T47D (cell line): ENCODE measurements at regions not wholly inside any gene's neighbourhood (a gene's known extent, or its start where the extent isn't known, plus 50 kb on each side); places are given as distances from the start of the nearest gene placed in this dataset.
A peak's percentile ranks its signal among the peaks of the same experiment; 100 is the strongest.
"Not testable (repeated sequence)": the region's sequence is repeated elsewhere in the genome, so short reads cannot be mapped to it uniquely, and the experiment has no call there.

Experiments
- DNase-seq, 2 experiments: peaks; one replicate each; pipeline versions ENCODE4 v3.0.0 to v3.0.0-alpha.2; 2011 to 2012; ENCODE audit warnings: low read depth in 1 of 2, low spot score in 1 of 2
- JUND ChIP-seq: IDR thresholded peaks from 2 replicates; pipeline ENCODE4 v1.6.1; 2012; ENCODE audit warnings: low read depth
- in situ Hi-C: cut with HindIII; loops from 2 replicates; pipeline ENCODE4 v1.10.0; 2016; ENCODE audit warnings: low sequenced_read_pairs, low pct_unique_long_range_greater_than_20kb

- TF ChIP-seq JUND: no peak
- in situ Hi-C loops: no loop called here
- DNase-seq: no peak
These were observed 166.4 kb upstream of the PIK3R1 start for GRCh38 chr5:68049053-68049713.

DNA sequence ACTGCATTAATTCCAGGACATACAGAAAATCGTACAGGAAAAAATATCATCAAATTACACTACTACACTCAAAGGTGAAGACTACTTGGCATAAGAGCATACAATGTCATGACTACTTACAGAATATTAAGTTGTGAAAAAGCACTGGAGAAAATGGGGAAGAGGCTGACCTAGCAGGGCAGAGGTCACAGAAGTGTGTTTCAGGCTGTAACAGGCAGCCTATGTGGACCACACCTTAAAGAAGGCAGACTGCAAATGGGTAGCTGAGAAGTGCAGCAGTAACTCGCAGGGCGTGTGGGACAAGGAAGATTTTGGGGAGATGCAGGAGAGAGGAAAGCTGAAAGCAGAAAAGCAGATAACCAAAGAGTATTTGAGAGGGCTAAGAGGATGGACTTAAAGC, 167.0 kb upstream of the PIK3R1 start:
- TF ChIP-seq JUND: no peak
- in situ Hi-C loops: no loop called here
- no peak for DNase-seq

- DNase-seq, in situ Hi-C loops: not testable (repeated sequence)
These were observed 167.5 kb upstream of the PIK3R1 start for GRCh38 chr5:68048054-68048453.

- DNase-seq: no peak
- in situ Hi-C loops: no loop called here
- TF ChIP-seq JUND: no peak
These were observed 168.5 kb upstream of the PIK3R1 start for GRCh38 chr5:68047035-68047434.

GRCh38 chr5:68046445-68046844, 169.1 kb upstream of the PIK3R1 start:
- TF ChIP-seq JUND: no peak
- in situ Hi-C loops: no loop called here
- DNase-seq: no peak

- no peak for TF ChIP-seq JUND
These were observed 174.3 kb upstream of the PIK3R1 start for GRCh38 chr5:68041293-68041692.

GRCh38 chr5:68037546-68037945, 178.0 kb upstream of the PIK3R1 start:
- TF ChIP-seq JUND: no peak
- DNase-seq: no peak
- in situ Hi-C loops: no loop called here

More at GRCh38 chr5:68041293-68041692, 174.3 kb upstream of the PIK3R1 start:
- no peak for DNase-seq
- in situ Hi-C loops: no loop called here

GRCh38 chr5:68033961-68034571, 181.5 kb upstream of the PIK3R1 start:
- in situ Hi-C loops: no loop called here
- TF ChIP-seq JUND: no peak
- peak in 1 of 2 experiments; percentile 35 for DNase-seq

DNA sequence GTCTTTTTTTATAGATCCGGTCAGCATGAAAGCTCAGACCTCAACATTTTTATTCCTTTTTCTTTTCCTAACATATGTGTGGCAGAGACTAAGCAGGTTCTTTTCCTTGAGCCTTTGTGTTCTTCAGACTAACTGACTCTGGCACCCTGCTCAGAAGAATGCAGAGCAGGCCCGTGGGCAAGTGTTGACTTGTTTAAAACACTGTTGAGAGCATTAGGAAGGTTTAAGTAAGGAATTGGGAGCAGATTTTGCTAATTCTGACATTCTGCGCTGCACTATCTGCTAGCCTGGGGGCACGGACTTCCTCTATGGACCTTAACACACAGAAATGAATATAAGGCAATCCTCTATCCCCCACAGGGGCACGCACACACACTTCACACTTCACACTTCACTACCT, 182.5 kb upstream of the PIK3R1 start:
- no peak for TF ChIP-seq JUND
- DNase-seq: peak in 1 of 2 experiments; percentile 26
- in situ Hi-C loops: no loop called here

DNA sequence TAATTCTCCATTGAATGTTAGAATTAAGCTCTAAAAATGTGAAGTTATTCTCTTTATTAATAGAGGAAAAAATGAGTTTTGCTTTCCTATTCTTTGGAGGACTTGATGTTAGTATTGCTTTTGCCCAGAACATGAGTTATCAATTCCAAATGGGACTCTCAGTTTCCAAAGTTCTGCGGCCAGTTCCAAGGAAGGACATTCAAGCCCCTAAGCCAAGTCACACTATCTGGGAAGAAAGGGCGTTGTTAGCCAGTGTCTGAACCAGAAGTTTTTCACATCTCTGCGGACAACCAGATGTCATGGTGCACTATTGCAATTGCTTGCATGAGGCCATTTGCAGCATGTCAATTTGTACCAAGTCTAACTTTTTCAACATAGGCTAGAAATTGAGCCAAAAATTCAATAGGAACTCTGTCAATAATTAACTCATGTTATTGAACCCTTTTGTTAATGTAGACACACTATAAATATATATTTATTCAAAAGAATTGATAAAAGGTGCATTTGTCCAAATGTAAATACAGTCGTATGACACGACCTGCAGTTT, 183.3 kb upstream of the PIK3R1 start:
- in situ Hi-C loops: no loop called here
- TF ChIP-seq JUND: no peak
- no peak for DNase-seq

DNA sequence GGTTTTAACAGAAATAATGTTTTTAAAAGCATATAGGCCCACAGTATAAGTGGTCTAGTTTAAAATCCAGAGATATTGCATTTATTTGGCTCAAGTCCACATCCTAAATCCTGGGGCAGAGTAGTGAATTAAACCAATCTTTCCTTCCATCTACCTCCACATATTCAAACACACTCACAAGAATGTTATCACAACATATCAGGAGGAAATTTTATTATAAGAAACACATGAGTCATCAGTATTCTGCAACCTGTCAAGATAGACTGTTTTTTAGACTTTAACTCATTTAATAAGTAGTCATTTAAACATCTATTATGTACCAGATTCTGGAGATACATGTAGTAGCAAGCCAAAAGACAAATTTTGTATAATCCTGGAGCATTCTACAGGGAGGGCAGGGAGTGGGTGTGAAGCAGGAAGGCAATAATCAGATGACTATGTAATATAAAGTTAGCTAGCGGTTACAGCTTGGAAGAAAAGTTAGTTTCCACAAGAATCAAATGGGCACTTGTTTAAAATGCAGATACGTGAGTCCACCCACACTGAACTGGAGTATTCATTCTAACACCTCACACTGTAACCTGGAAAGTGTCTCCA, 187.3 kb upstream of the PIK3R1 start:
- TF ChIP-seq JUND: peak; percentile 76
- in situ Hi-C loops: no loop called here
- no peak for DNase-seq

- in situ Hi-C loops: no loop called here
- no peak for TF ChIP-seq JUND
- no peak for DNase-seq
These were observed 188.0 kb upstream of the PIK3R1 start for GRCh38 chr5:68027519-68027918.
